ENCODE measurements at regions not wholly inside any gene's neighbourhood (a gene's known extent, or its start where the extent isn't known, plus 50 kb on each side); places are given as distances from the start of the nearest gene placed in this dataset.

DNA sequence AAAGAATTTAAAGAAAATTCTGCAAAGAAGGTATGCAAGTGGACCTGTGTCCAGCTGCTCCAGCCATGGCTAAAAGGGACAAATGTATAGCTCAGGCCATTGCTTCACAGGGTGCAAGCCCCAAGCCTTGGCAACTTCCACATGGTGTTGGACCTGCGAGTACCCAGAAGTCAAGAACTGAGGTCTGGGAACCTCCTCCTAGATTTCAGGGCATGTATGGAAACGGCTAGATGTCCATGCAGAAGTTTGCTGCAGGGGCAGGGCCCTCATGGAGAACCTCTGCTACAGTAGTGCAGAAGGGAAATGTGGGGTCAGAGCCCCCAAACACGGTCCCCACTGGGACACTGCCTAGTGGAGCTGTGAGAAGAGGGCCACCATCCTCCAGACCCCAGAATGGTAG is 284.0 kb upstream of the RAB6C start:
- Mint-ChIP-seq H3K9me3 (no peaks in the 10 kb centered on the region), H3K27me3 (peaks cover 2% of the 10 kb centered on the region), H3K36me3 (ENCODE audit: low read depth) (no peaks in the 10 kb centered on the region), H3K4me3 (no peak overlapping the region), H3K27ac (no peak overlapping the region), H3K4me1 (no peaks in the 10 kb centered on the region)
- ChIA-PET POLR2A (no interaction called here), CTCF (no interaction called here)
- no peak for DNase-seq

DNA sequence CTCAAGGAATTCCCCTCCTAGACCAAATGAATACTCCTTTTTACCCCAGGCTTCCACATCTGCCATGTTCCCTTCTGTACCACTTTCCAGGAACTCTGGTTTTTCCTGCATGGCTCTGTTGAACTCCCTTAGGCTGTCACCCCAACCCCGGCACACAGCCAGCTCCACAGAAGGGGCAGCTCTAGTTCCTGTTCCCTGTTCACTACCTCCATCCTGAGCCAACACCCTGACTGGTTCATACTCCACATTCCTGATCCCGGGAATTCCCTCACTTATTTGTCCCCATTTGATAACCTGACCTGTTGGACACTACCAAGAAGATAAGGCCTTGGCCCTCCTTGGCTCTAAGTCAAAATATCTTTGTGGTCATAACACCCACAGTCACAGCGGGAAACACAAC is 280.9 kb upstream of the RAB6C start:
- no peak overlapping the region for H3K27ac Mint-ChIP-seq
- ChIA-PET CTCF (no interaction called here), POLR2A (no interaction called here)
- H3K4me3 Mint-ChIP-seq = no peak overlapping the region
- H3K9me3 Mint-ChIP-seq = no peaks in the 10 kb centered on the region
- no peak for DNase-seq
- H3K4me1 Mint-ChIP-seq = no peaks in the 10 kb centered on the region
- H3K36me3 Mint-ChIP-seq (ENCODE audit: low read depth) = no peaks in the 10 kb centered on the region
- peaks cover 2% of the 10 kb centered on the region for H3K27me3 Mint-ChIP-seq

DNA sequence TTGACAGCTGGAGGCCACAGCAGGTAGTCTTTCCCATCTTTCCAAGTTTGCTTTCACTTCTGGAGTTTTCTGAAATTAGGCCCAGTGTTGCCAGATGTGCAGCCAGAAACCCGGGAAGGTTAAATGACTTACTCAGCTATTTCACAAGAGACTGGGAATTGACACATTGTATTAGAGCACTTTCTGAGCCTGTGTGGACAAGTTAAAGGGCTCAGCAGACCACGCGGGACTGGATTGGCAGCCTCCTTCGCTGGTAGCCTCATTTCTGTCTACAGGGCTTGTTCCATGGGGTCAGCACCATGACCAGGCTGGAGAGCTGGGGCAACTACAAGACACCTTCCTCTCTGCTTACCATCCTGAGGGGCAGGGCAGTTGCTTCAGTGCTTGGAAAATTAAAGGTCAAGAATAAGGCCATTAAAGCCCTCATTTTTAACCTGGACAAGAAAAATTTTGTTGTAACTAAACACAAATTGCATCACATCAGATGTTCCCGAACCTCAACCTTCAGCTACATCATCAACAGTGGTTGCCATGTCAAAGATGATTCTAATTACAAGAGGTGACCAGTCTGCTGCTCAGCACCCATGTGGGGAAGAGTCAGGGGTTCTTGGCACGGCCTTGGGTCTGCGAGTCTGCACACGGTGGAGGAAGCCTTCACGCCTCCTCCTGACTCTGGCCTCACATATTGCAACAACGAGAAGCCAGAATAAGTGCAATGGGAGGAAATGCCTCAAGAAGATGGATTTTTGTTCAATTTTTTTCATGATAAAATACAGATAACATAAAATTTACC is 279.5 kb upstream of the RAB6C start:
- Mint-ChIP-seq H3K27ac (no peak overlapping the region), H3K4me3 (no peak overlapping the region), H3K4me1 (no peaks in the 10 kb centered on the region), H3K27me3 (no peaks in the 10 kb centered on the region), H3K36me3 (ENCODE audit: low read depth) (no peaks in the 10 kb centered on the region), H3K9me3 (no peaks in the 10 kb centered on the region)
- CTCF ChIA-PET = no interaction called here
- DNase-seq = no peak
- POLR2A ChIA-PET = no interaction called here

DNA sequence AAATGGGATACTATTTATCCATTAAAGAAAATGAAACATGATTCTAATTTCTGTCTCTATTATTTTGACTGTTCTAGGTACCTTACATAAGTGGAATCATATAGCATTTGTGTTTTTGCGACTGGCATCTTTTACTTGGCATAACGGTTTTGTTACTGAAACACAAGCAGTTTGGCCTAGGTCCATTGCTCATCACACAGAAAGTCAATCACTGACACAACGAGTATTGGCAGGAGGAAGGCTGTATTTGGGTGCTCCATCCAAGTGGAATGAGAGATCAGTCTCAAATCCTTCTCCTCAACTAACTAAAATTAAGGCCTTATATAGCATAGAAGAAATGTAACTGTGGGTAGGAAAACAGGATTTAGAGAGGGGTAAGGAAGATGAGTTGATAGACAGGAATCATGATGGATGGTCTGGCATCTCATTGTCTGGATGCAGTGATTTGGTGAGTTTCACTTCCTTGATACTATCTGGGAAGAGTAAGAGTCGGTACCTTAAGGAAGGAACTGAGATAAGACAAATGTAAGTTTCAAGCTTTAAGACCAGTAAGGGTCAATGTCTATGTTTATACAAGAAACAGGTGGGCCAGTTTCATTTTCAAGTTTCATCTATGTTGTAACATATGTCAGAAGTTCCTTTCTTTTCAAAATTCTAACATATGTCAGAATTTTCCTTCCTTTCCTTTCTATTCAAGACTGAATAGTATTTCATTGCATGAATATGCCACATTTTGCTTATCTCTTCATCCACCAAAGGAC is 276.9 kb upstream of the RAB6C start:
- POLR2A ChIA-PET = no interaction called here
- no peak overlapping the region for H3K4me3 Mint-ChIP-seq
- DNase-seq = no peak
- no peaks in the 10 kb centered on the region for H3K9me3 Mint-ChIP-seq
- H3K4me1 Mint-ChIP-seq = no peaks in the 10 kb centered on the region
- CTCF ChIA-PET = no interaction called here
- no peaks in the 10 kb centered on the region for H3K36me3 Mint-ChIP-seq (ENCODE audit: low read depth)
- H3K27me3 Mint-ChIP-seq = no peaks in the 10 kb centered on the region
- no peak overlapping the region for H3K27ac Mint-ChIP-seq

DNA sequence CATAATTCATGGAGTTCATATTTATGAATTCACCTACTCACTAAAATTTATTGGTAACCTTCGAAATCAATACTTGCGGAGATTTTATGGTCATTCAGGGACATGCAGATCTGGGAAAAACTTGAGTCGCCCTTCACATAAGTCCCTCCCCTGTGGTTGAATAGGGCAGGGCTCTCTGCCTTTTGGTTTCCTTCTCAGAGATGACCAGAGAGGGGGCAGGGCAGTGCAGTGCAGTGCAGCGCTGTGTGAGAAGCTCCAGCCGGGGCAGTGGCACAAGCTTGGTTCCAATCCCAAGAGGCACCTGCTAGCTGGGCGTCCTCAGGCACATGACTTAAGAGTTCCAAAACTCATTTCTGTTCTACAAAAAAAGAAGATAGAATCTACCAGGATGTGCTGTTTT is 274.4 kb upstream of the RAB6C start:
- no peaks in the 10 kb centered on the region for H3K27me3 Mint-ChIP-seq
- no peak overlapping the region for H3K27ac Mint-ChIP-seq
- H3K4me3 Mint-ChIP-seq = no peak overlapping the region
- CTCF ChIA-PET = no interaction called here
- no peaks in the 10 kb centered on the region for H3K36me3 Mint-ChIP-seq (ENCODE audit: low read depth)
- POLR2A ChIA-PET = no interaction called here
- H3K9me3 Mint-ChIP-seq = no peaks in the 10 kb centered on the region
- DNase-seq = peak; percentile 7
- no peaks in the 10 kb centered on the region for H3K4me1 Mint-ChIP-seq

DNA sequence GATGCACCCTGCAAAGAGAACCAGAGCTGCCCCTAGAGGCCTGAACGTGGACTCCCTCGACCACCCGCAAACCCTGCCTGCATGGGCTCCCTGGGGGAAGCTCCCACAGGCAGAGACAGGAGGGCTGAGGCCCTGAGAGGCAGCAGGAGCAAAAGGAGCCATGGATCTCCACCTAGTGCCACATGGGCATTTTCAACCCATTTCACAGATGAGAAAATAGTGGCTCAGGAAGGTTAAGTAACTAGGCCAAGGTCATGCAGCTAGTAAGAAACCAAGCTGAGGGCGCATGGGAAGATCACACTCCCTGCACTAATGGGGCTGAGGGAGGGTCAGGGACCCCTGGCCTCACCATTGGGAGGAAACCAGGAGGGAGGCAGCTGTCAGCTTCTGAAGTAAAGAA is 271.7 kb upstream of the RAB6C start:
- no peak overlapping the region for H3K27ac Mint-ChIP-seq
- no peaks in the 10 kb centered on the region for H3K4me1 Mint-ChIP-seq
- POLR2A ChIA-PET = no interaction called here
- no peak overlapping the region for H3K4me3 Mint-ChIP-seq
- H3K9me3 Mint-ChIP-seq = no peaks in the 10 kb centered on the region
- CTCF ChIA-PET = no interaction called here
- no peaks in the 10 kb centered on the region for H3K27me3 Mint-ChIP-seq
- DNase-seq = no peak
- H3K36me3 Mint-ChIP-seq (ENCODE audit: low read depth) = no peaks in the 10 kb centered on the region

DNA sequence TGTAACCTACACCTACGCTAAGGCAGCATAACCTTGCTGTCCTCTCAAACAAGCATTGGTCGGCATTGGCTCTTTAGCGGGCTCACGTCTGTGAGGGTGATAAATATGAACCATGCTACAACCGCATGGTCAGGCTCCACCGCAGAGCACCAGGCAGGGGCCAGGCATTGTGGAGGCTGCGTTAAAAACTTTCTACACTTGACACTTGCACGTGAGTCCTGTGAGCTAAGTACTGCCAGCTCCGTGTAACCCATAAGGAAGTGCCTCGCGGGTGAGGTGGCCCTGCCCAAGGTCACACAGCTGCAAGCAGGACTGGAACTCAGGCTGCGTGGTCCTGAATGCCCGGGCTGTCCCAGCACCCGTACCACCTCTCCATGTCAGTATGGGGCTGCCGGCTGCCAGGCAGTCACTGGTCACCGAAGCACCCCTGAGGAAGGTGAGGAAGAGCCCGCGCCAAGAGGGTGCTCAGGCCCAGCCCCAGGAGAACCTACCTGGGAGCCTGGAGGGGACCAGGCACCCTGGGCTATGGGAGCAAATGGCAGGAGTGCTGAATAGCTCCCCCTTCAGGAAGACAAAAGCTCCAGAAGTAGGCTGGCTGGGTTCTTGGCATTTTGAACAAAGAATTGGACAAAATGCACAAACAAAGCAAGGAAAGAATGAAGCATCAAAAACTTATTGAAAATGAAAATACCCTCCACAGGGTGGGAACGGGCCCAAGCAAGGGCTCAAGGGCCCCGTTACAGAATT is 271.1 kb upstream of the RAB6C start:
- no peaks in the 10 kb centered on the region for H3K9me3 Mint-ChIP-seq
- no peak overlapping the region for H3K4me3 Mint-ChIP-seq
- no peak for DNase-seq
- CTCF ChIA-PET = no interaction called here
- POLR2A ChIA-PET = no interaction called here
- no peaks in the 10 kb centered on the region for H3K4me1 Mint-ChIP-seq
- no peaks in the 10 kb centered on the region for H3K36me3 Mint-ChIP-seq (ENCODE audit: low read depth)
- H3K27me3 Mint-ChIP-seq = no peaks in the 10 kb centered on the region
- no peak overlapping the region for H3K27ac Mint-ChIP-seq

DNA sequence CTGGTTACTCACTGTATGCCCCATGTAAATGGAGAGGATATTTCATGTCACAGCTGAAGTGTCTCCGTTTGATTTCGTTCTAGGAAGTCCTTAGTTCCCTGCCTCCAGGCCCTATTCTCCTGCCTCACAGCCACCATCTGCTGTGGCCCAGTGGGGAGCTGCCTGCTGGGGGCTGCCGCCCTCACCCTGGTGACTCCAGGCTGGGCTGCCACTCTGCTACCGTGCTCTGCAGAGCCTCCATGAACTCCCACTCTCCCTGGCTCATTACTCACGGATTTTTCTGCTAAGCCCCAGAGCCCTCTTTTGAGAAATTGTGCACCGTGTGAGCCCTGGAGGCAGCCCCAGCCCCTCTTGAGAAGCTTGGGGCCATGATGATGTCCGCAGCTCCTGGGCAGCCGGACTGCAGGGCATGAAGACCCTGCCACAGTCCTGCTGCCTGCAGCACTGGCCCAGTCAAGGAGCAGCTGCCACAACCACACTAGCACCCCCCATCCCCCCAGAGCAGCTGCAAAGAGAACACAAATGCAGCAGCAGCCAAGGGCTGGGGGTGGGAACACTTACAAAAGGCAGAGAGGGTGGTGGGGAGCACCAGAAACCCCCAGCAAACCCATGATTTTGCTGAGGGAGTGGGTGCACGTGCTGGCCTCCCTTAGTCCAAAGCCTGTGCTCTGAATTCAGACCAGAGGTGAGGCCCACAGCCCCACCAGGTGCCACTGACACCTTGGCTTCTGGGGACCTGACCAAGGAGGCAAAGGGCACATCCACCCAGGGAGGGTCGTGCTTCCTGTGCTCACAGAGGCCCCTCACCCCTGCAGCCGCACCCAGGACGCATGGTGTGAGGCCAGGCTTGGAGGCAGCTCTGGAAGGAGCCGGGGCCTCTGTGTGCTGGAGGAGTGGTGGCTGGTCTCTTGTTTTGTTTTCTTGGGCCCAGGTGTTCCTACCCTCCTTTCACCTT is 270.2 kb upstream of the RAB6C start:
- ChIA-PET POLR2A (no interaction called here), CTCF (no interaction called here)
- no peaks in the 10 kb centered on the region for H3K4me1 Mint-ChIP-seq

DNA sequence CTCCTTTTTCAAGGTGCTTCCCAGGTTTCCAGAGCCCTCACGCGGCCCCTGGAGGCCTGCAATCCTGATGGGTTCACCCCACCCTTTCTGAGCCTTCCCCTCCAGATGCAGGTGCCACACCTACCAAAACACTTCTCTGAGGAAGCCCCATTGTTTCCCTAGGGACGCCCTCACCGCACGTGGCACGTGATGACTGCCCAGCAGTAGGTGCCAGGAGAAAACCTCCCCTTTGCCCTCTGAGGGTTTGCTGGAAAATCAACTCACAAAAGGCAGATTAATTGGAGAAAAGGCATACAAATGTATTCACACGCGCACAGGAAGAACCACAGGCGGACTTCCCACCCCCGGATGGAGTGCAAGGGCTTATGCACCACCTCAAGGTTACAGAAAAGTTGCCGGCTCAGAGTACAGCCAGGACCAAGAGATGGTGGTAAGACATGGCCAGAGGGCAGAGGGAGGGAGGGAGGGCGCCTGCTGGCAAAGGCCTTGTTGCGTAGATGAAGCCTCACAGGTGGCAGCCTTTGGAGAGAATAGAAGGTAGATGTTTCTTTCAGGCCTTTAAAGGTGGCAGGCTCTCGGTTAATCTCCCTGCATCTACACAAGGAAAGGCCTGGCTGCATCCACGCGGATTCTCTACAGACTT is 269.4 kb upstream of the RAB6C start:
- ChIA-PET CTCF (no interaction called here), POLR2A (no interaction called here)
- no peak overlapping the region for H3K27ac Mint-ChIP-seq
- DNase-seq = no peak
- H3K27me3 Mint-ChIP-seq = no peaks in the 10 kb centered on the region
- no peaks in the 10 kb centered on the region for H3K4me1 Mint-ChIP-seq
- H3K9me3 Mint-ChIP-seq = no peaks in the 10 kb centered on the region
- H3K4me3 Mint-ChIP-seq = no peak overlapping the region
- no peaks in the 10 kb centered on the region for H3K36me3 Mint-ChIP-seq (ENCODE audit: low read depth)

More for the DNA sequence above, 270.2 kb upstream of the RAB6C start:
- H3K36me3 Mint-ChIP-seq (ENCODE audit: low read depth) = no peaks in the 10 kb centered on the region
- no peak overlapping the region for H3K4me3 Mint-ChIP-seq
- H3K27me3 Mint-ChIP-seq = no peaks in the 10 kb centered on the region
- no peak for DNase-seq
- H3K9me3 Mint-ChIP-seq = no peaks in the 10 kb centered on the region
- no peak overlapping the region for H3K27ac Mint-ChIP-seq

DNA sequence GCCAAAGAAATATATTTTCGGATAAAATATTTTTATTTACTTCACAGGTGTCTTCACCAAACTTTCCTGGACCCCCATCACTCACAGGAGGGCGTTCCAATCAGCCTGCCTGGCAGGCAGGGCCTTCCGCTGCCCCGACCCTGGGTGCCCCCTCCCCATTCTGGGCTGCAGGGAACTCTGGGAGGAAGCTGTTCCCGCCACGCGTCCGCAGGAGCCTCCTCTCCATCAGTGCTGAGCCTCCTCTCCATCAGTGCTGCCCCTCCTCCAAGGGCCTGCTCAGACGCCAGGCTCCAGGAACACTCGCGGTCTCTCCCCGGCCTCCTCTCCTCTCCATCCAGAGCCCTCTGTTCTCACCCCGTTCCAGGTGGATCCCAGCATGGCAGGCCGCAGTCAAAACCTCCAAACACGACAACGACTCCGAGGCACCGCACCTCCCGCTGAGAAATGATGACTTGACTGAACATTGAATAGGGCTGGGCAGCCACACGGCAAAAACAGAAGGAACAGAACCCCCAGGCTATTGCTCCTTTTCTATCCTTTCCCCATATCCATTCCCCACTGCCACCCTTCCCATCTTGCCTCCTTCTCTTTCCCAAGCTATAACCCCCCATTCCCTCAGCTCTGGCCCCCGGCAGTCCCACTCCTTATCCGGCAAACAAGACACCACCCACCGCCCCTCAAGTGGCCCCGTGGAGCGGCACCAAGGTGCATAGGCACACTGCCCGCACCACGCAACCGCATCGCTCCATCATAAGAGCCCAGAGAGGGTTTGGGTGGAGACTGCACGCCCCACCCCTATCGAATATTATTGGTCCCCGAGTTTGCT is 268.6 kb upstream of the RAB6C start:
- no peaks in the 10 kb centered on the region for H3K27me3 Mint-ChIP-seq
- CTCF ChIA-PET = no interaction called here
- H3K36me3 Mint-ChIP-seq (ENCODE audit: low read depth) = no peaks in the 10 kb centered on the region
- H3K9me3 Mint-ChIP-seq = no peaks in the 10 kb centered on the region
- DNase-seq = no peak
- no peaks in the 10 kb centered on the region for H3K4me1 Mint-ChIP-seq
- POLR2A ChIA-PET = no interaction called here
- no peak overlapping the region for H3K4me3 Mint-ChIP-seq
- no peak overlapping the region for H3K27ac Mint-ChIP-seq

DNA sequence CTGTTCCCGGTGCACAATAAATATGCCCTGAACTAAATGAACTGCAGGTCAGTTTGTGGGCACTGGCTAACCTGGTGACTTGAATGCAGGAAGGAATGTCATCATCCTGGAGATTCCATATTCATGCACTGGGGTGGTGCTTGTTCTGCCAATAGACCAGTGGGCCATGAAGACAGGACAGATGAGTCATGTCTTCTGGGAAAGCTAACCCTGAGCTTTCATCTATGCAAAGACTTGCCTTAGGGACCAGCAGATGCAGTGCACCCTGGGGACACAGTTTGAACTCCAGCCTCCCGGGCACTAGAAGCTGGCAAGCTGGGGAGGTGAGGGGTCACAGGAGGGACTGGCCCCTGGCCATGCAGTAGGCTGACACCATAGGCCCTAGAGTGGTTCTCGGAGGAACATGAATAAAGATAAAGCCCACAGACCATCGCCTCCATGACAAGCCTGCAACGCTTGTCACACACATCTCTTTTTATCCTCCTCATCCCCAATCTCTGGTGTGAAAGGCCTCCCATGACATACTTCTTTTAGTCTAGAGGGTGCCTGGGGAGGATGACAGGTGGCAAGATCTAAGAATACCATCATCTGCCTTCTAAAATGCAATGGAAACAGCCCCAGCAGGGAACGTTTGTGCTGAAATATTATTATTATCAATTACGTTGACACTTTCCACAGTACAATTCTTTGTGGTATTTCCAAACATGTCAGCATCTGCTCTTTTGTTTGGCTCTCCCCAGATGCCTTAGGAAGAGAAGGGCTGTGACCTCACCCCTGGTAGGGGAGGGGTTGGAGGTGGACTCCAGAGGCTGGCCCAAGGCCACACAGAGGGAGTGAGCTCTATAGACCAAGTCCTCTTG is 267.4 kb upstream of the RAB6C start:
- H3K36me3 Mint-ChIP-seq (ENCODE audit: low read depth) = no peaks in the 10 kb centered on the region
- H3K27me3 Mint-ChIP-seq = no peaks in the 10 kb centered on the region
- H3K4me3 Mint-ChIP-seq = no peak overlapping the region
- ChIA-PET POLR2A (no interaction called here), CTCF (no interaction called here)
- no peak for DNase-seq
- H3K4me1 Mint-ChIP-seq = no peaks in the 10 kb centered on the region
- no peak overlapping the region for H3K27ac Mint-ChIP-seq
- H3K9me3 Mint-ChIP-seq = no peaks in the 10 kb centered on the region

Data from activated CD4-positive, alpha-beta memory T cell treated with anti-CD3 and anti-CD28 coated beads, Interleukin-2, amount 10 ng/mL, durations not matched to agents 7 days and 5 days (primary cell).